Left ventricle myocardium inferior (tissue), 1 donor: ENCODE measurements at regions not wholly inside any gene's neighbourhood (a gene's known extent, or its start where the extent isn't known, plus 50 kb on each side); places are given as distances from the start of the nearest gene placed in this dataset.
A peak's percentile ranks its signal among the peaks of the same experiment; 100 is the strongest.

Experiments used
- DNase-seq: peaks from one replicate; pipeline ENCODE4 v3.0.0-alpha.2; 2020
- H3K27ac ChIP-seq: fragments of 200-600 bp; replicated peaks from 2 replicates; pipeline ENCODE4 v1.8.0; 2021
- H3K27me3 ChIP-seq: fragments of 200-600 bp; 2 replicates; pipeline ENCODE4 v1.8.0; 2021; ENCODE audit warnings: low read depth
- H3K36me3 ChIP-seq: fragments of 200-600 bp; 2 replicates; pipeline ENCODE4 v1.8.0; 2021
- H3K4me1 ChIP-seq: fragments of 200-600 bp; 2 replicates; pipeline ENCODE4 v1.8.0; 2021
- H3K4me3 ChIP-seq: fragments of 200-600 bp; 2 replicates; pipeline ENCODE4 v1.8.0; 2021; ENCODE audit warnings: mild to moderate bottlenecking, moderate library complexity
- H3K9me3 ChIP-seq: fragments of 200-600 bp; replicated peaks from 2 replicates; pipeline ENCODE4 v1.8.0; 2021
- CTCF ChIP-seq: fragments of 200-600 bp; IDR thresholded peaks from 2 replicates; pipeline ENCODE4 v1.8.0; 2021; ENCODE audit warnings: antibody characterized with exemption, mild to moderate bottlenecking, borderline replicate concordance
- intact Hi-C: fragments of 100-400 bp; cut with micrococcal nuclease; formaldehyde crosslinking; loops from one replicate; pipeline ENCODE4 v1.11.0; 2022
- donor health status: DM: no; HTN: yes; CAD: no; lungs with severe emphysema.

- no peaks in the 10 kb centered on the region for H3K36me3 ChIP-seq
- peaks cover 8% of the 10 kb centered on the region for H3K9me3 ChIP-seq
- no peaks in the 10 kb centered on the region for H3K4me1 ChIP-seq
- H3K4me3 ChIP-seq: no peak overlapping the region
- intact Hi-C loops: no loop called here
- H3K27ac ChIP-seq: no peak overlapping the region
- TF ChIP-seq CTCF: peak; percentile 62
- no peak for DNase-seq
- no peaks in the 10 kb centered on the region for H3K27me3 ChIP-seq
Observed at GRCh38 chr2:146661473-146662096, 1183.2 kb upstream of the ACVR2A start.

DNA sequence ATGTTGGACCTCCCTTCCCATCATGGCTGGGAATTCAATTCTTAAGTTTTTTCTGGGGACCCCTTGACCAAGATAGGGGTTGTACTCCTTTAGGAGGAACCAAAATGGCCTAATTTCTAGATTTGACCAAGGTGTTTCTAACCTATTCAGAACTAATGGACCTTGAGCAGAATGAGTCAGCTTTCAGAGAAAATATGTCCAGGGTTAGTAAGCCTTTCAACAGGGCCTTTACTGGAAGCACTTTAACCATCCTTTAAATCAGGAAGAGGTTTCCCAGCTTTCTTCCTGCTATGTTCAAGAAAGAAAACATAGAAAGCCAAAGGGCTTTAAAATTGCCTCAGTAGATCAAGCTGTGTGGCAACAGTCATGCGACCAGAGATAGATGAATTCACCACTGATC, 1184.9 kb upstream of the ACVR2A start:
- intact Hi-C loops: no loop called here
- no peak for DNase-seq
- H3K36me3 ChIP-seq: no peaks in the 10 kb centered on the region
- no peak for TF ChIP-seq CTCF
- no peaks in the 10 kb centered on the region for H3K27me3 ChIP-seq
- H3K4me1 ChIP-seq: no peaks in the 10 kb centered on the region
- no peak overlapping the region for H3K27ac ChIP-seq
- H3K9me3 ChIP-seq: peaks cover 9% of the 10 kb centered on the region
- H3K4me3 ChIP-seq: no peak overlapping the region

DNA sequence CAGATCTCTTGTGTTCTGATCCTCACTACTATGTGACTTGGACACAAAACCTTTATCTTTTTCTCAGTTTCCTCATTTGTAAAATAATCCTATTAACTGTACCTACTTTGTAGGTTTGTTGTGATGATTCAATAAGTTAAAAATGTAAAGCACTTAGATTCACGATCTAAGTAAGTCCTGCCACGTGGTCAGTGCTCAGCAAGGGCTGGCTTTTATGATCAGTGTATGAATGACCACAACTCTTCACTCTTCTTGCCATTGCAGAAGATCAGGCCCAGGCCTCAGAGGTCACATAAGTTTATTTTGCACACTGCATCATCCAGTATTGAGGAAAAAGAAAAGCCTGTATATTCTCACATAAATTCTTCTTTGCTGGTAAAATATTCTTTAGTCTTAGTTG, 1192.5 kb upstream of the ACVR2A start:
- no peak for DNase-seq
- no peak for TF ChIP-seq CTCF
- Histone ChIP-seq H3K4me1 (no peaks in the 10 kb centered on the region), H3K27me3 (no peaks in the 10 kb centered on the region), H3K27ac (no peak overlapping the region), H3K36me3 (no peaks in the 10 kb centered on the region), H3K9me3 (peaks cover 16% of the 10 kb centered on the region), H3K4me3 (no peak overlapping the region)
- intact Hi-C loops: no loop called here

DNA sequence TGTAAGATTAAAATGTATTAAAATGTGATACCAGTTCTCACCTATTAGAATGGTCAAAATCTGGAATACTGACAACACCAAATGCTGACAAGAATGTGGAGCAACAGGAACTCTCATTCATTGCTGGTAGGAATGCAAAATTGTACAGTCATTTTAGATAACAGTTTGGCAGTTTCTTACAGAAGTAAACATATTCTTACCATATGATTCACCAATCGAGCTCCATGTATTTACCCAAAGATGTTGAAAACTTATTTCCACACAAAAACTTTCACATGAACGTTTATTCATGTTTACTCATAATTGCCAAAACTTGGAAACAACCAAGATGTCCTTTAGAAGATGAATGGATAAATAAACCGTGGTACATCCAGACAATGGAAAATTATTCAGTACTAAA, 1193.5 kb upstream of the ACVR2A start:
- no peak overlapping the region for H3K27ac ChIP-seq
- H3K4me3 ChIP-seq: no peak overlapping the region
- H3K9me3 ChIP-seq: peaks cover 14% of the 10 kb centered on the region
- no peaks in the 10 kb centered on the region for H3K4me1 ChIP-seq
- no peaks in the 10 kb centered on the region for H3K27me3 ChIP-seq
- intact Hi-C loops: no loop called here
- H3K36me3 ChIP-seq: no peaks in the 10 kb centered on the region
- DNase-seq: no peak
- TF ChIP-seq CTCF: no peak

DNA sequence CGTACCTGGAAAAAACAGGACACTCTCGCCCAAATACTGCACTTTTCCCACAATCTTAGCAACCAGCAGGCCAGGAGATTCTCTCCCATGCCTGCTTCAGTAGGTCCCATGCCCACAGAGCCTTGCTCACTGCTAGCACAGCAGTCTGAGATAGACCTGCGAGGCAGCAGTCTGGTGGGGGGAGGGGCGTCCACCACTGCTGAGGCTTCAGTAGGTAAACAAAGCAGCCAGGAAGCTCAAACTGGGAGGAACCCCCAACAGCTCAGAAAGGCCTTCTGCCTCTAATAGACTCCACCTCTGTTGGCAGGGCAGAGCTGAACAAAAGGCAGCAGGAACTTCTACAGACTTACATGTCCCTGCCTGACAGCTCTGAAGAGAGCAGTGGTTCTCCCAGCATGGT, 1202.8 kb upstream of the ACVR2A start:
- intact Hi-C loops: no loop called here

More for the DNA sequence above, 1202.8 kb upstream of the ACVR2A start:
- H3K27me3 ChIP-seq: no peaks in the 10 kb centered on the region
- H3K4me1 ChIP-seq: no peaks in the 10 kb centered on the region
- peaks cover 7% of the 10 kb centered on the region for H3K9me3 ChIP-seq
- H3K36me3 ChIP-seq: no peaks in the 10 kb centered on the region
- DNase-seq: no peak
- no peak overlapping the region for H3K27ac ChIP-seq
- H3K4me3 ChIP-seq: no peak overlapping the region
- no peak for TF ChIP-seq CTCF
